Thoracic aorta (tissue), 2 donors: ENCODE measurements at regions not wholly inside any gene's neighbourhood (a gene's known extent, or its start where the extent isn't known, plus 50 kb on each side); places are given as distances from the start of the nearest gene placed in this dataset.

Experiments used
- ATAC-seq: fragments of 150-250 bp; one replicate; pipeline ENCODE4 v1.8.0; 2017; ENCODE audit warnings: low read depth; ENCODE audit not compliant: insufficient number of reproducible peaks, low FRiP score
- DNase-seq: peaks from one replicate; pipeline ENCODE4 v3.0.0-alpha.2; 2020; ENCODE audit warnings: low spot score
- H3K27ac ChIP-seq, 2 donors: fragments of 200-600 bp; sonication (generic); 1 replicate in 1 of 2; 2 replicates in 1 of 2; pipeline ENCODE4 v1.5.1; 2016; ENCODE audit warnings: mild to moderate bottlenecking in 2 of 2, moderate library complexity in 2 of 2
- H3K27me3 ChIP-seq: fragments of 200-600 bp; sonication (generic); replicated peaks from 2 replicates; pipeline ENCODE4 v1.6.0; 2016; ENCODE audit warnings: mild to moderate bottlenecking; ENCODE audit not compliant: insufficient read depth
- H3K36me3 ChIP-seq: fragments of 200-600 bp; sonication (generic); one replicate; pipeline ENCODE4 v1.5.1; 2016
- H3K4me1 ChIP-seq, 2 donors: fragments of 200-600 bp; sonication (generic); 1 replicate in 1 of 2; 2 replicates in 1 of 2; pipeline versions ENCODE4 v1.5.1 to v1.6.0; 2016; ENCODE audit warnings: low read depth in 2 of 2, mild to moderate bottlenecking in 1 of 2; ENCODE audit not compliant: control insufficient read depth in 1 of 2
- H3K4me3 ChIP-seq: fragments of 200-600 bp; sonication (generic); 2 replicates; pipeline ENCODE4 v1.5.1; 2016; ENCODE audit warnings: mild to moderate bottlenecking
- H3K9me3 ChIP-seq: fragments of 200-600 bp; sonication (generic); 2 replicates; pipeline ENCODE4 v1.5.1; 2016
- TF ChIP-seq, protein P1 (sequence below): fragments of 200-600 bp; sonication (generic); IDR thresholded peaks from one replicate; pipeline ENCODE4 v1.5.1; 2019; ENCODE audit warnings: antibody characterized with exemption

GRCh38 chr14:84399296-84399910 lies 1130.5 kb upstream of the FLRT2 start:
- TF ChIP-seq, protein P1, sequence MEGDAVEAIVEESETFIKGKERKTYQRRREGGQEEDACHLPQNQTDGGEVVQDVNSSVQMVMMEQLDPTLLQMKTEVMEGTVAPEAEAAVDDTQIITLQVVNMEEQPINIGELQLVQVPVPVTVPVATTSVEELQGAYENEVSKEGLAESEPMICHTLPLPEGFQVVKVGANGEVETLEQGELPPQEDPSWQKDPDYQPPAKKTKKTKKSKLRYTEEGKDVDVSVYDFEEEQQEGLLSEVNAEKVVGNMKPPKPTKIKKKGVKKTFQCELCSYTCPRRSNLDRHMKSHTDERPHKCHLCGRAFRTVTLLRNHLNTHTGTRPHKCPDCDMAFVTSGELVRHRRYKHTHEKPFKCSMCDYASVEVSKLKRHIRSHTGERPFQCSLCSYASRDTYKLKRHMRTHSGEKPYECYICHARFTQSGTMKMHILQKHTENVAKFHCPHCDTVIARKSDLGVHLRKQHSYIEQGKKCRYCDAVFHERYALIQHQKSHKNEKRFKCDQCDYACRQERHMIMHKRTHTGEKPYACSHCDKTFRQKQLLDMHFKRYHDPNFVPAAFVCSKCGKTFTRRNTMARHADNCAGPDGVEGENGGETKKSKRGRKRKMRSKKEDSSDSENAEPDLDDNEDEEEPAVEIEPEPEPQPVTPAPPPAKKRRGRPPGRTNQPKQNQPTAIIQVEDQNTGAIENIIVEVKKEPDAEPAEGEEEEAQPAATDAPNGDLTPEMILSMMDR = no peak
- Histone ChIP-seq H3K36me3 (no peaks in the 10 kb centered on the region), H3K4me1 (no peaks in the 10 kb centered on the region), H3K4me3 (no peak overlapping the region), H3K9me3 (no peaks in the 10 kb centered on the region), H3K27me3 (no peaks in the 10 kb centered on the region), H3K27ac (no peak overlapping the region)
- DNase-seq (no peak), ATAC-seq (no peak)

- no peak for DNase-seq
Measured at GRCh38 chr14:84401631-84402030, 1128.3 kb upstream of the FLRT2 start.

GRCh38 chr14:84403585-84403984 lies 1126.4 kb upstream of the FLRT2 start:
- no peaks in the 10 kb centered on the region for H3K9me3 ChIP-seq
- no peak overlapping the region for H3K4me3 ChIP-seq
- no peak overlapping the region for H3K27ac ChIP-seq
- H3K27me3 ChIP-seq = no peaks in the 10 kb centered on the region
- H3K36me3 ChIP-seq = no peaks in the 10 kb centered on the region
- H3K4me1 ChIP-seq = no peaks in the 10 kb centered on the region
- DNase-seq = no peak
- ATAC-seq = no peak
- TF ChIP-seq, protein P1 = no peak

More at GRCh38 chr14:84401631-84402030, 1128.3 kb upstream of the FLRT2 start:
- H3K4me1 ChIP-seq = no peaks in the 10 kb centered on the region
- TF ChIP-seq, protein P1 = no peak
- no peaks in the 10 kb centered on the region for H3K27me3 ChIP-seq
- no peaks in the 10 kb centered on the region for H3K36me3 ChIP-seq
- no peak overlapping the region for H3K27ac ChIP-seq
- ATAC-seq = no peak
- H3K4me3 ChIP-seq = no peak overlapping the region
- no peaks in the 10 kb centered on the region for H3K9me3 ChIP-seq

DNA sequence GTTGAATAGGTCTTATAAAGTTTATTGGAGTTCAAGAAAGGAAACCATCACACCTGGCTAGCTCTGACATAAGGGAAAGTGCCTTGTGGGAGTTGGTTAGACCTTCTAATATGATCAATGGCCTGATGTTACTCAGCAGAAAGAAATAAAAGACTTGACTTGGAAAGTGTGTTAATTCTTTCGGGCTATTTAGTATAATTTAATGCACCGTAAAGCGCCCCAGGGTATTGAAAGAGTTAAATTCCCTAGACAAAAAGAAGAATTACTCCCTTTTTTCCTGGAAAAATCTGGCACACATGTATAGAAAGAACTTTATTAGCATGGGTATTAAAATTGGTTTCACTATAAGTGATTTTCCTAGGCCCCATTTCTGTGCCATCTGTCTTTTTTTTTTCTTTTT lies 1125.7 kb upstream of the FLRT2 start:
- DNase-seq (no peak), ATAC-seq (no peak)
- Histone ChIP-seq H3K4me1 (no peaks in the 10 kb centered on the region), H3K27me3 (no peaks in the 10 kb centered on the region), H3K9me3 (no peaks in the 10 kb centered on the region), H3K27ac (no peak overlapping the region), H3K36me3 (no peaks in the 10 kb centered on the region), H3K4me3 (no peak overlapping the region)
- TF ChIP-seq, protein P1 = no peak

- H3K36me3 ChIP-seq = no peaks in the 10 kb centered on the region
- TF ChIP-seq, protein P1 = no peak
- H3K4me3 ChIP-seq = no peak overlapping the region
- H3K9me3 ChIP-seq = peaks cover 5% of the 10 kb centered on the region
- no peaks in the 10 kb centered on the region for H3K27me3 ChIP-seq
- no peak overlapping the region for H3K27ac ChIP-seq
- no peaks in the 10 kb centered on the region for H3K4me1 ChIP-seq
- ATAC-seq (no peak), DNase-seq (no peak)
Measured at GRCh38 chr14:84409435-84409834, 1120.5 kb upstream of the FLRT2 start.
